ENCODE measurements at regions not wholly inside any gene's neighbourhood (a gene's known extent, or its start where the extent isn't known, plus 50 kb on each side); places are given as distances from the start of the nearest gene placed in this dataset.

- no peak for TF ChIP-seq CTCF (IDR thresholded peaks at IDR 0.05)
- no peak for TF ChIP-seq POLR2A (IDR thresholded peaks at IDR 0.05; ENCODE audit: low read depth)
Observed at GRCh38 chr4:20646287-20646686, 54.0 kb upstream of the PACRGL start.
